ENCODE measurements at regions not wholly inside any gene's neighbourhood (a gene's known extent, or its start where the extent isn't known, plus 50 kb on each side); places are given as distances from the start of the nearest gene placed in this dataset.

GRCh38 chr6:18693881-18694280, 306.7 kb downstream of the RNF144B start:
- TF ChIP-seq GATA3 (IDR thresholded peaks at IDR 0.05; ENCODE audit: low read depth, low read length) (no peak), GATA2 (IDR thresholded peaks at IDR 0.05; ENCODE audit: low read depth, low read length) (no peak)
